ENCODE measurements at regions not wholly inside any gene's neighbourhood (a gene's known extent, or its start where the extent isn't known, plus 50 kb on each side); places are given as distances from the start of the nearest gene placed in this dataset.
"Not testable (repeated sequence)": the region's sequence is repeated elsewhere in the genome, so short reads cannot be mapped to it uniquely, and the experiment has no call there.

DNA sequence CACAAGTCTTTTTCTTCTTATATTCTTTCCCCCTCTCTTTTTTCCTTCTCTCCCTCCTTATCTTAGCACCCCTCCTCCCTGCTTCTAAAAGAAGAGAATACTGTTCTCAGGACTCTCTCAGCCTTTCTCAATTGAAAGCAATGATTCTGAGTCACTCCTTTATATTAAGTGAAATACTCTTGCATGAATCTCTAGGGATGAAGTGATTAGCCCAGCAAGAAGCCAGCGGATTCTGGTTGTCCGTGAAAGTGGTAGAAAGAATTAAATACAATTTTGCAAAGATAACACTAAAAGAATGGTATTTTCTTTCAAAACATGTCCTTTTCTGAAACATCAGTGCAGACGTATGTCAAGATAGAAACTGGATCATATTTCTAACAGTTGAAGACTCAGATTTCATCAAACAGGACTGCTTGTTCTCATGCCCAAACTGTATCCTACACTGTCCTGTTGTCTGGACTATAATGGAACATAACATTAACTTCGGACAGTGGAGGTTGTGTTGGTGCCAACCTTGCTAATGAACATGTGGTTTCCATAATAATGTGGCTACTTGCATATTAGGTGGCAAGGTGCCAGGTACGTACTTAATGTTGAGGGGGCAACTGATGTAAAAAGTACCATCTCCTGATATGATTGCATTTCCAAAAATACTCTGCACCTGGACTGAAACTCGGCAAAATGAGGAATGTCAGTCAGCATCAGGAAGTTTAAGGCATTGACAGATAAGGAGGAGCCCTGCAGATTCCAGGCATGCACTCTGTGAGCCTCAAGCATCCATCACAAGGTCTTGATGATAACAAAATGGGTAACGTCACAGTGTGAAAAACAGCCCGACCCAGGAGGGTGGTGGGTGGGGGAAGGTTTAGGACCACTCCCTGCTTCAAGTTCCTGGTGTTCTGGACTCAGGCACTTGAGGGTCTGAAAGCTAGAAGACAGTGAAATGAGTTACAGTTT, 357.2 kb downstream of the DLEU7 start:
- no peak overlapping the region for H3K4me3 ChIP-seq (ENCODE audit: low read depth, low read length)
- TF ChIP-seq, protein P1, sequence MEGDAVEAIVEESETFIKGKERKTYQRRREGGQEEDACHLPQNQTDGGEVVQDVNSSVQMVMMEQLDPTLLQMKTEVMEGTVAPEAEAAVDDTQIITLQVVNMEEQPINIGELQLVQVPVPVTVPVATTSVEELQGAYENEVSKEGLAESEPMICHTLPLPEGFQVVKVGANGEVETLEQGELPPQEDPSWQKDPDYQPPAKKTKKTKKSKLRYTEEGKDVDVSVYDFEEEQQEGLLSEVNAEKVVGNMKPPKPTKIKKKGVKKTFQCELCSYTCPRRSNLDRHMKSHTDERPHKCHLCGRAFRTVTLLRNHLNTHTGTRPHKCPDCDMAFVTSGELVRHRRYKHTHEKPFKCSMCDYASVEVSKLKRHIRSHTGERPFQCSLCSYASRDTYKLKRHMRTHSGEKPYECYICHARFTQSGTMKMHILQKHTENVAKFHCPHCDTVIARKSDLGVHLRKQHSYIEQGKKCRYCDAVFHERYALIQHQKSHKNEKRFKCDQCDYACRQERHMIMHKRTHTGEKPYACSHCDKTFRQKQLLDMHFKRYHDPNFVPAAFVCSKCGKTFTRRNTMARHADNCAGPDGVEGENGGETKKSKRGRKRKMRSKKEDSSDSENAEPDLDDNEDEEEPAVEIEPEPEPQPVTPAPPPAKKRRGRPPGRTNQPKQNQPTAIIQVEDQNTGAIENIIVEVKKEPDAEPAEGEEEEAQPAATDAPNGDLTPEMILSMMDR (IDR thresholded peaks at IDR 0.05; ENCODE audit: borderline replicate concordance, insufficient read depth, low read depth, low read length) = no peak

DNA sequence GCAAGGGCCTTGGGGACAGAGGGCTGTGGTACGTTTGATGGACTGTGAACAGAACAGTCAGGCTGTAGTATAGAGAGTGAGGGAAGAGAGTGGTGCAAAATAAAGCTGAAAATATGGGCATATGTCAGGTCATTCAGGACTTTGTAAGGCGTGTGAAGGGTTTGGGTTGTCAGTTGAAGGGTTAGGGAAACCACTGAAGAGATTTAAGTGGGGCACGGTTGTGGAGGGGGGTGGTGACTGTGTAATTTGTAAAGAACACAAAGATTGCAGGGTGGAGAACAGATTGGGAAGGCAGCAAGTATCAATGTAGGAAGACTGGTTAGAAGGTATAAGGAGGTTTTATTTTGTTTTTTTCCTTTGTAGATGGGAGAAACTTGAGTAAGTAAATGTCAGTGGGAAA, 349.8 kb downstream of the DLEU7 start:
- TF ChIP-seq, protein P1 (IDR thresholded peaks at IDR 0.05; ENCODE audit: borderline replicate concordance, insufficient read depth, low read depth, low read length) = no peak

DNA sequence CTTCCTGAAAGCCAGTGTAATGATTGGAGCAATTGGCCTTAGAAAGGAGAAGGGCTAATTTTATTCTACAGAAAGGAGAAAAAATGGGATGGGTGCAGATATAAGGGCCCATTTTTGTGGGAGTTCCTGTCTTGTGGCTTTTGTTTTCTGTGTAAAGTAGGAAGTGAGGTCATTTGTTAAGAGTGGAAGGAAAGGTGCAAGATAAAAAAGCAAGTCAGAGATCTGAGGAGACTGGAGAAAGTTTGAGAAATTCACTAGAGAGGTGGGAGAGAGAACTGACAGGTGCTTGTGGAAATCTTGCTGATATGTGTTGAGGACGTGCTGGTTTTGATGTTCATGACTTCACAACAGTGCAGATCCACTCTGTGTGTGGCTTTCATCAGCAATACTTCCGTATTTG, 349.4 kb downstream of the DLEU7 start:
- TF ChIP-seq, protein P1 (IDR thresholded peaks at IDR 0.05; ENCODE audit: borderline replicate concordance, insufficient read depth, low read depth, low read length) = no peak
- H3K4me3 ChIP-seq (ENCODE audit: low read depth, low read length) = no peak overlapping the region

More for the DNA sequence above, 349.8 kb downstream of the DLEU7 start:
- H3K4me3 ChIP-seq (ENCODE audit: low read depth, low read length) = no peak overlapping the region

DNA sequence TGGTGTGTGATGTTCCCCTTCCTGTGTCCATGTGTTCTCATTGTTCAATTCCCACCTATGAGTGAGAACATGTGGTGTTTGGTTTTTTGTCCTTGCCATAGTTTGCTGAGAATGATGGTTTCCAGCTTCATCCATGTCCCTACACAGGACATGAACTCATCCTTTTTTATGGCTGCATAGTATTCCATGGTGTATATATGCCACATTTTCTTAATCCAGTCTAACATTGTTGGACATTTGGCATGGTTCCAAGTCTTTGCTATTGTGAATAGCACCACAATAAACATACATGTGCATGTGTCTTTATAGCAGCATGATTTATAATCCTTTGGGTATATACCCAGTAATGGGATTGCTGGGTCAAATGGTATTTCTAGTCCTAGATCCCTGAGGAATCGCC, 340.3 kb downstream of the DLEU7 start:
- not testable (repeated sequence) for H3K4me3 ChIP-seq (ENCODE audit: low read depth, low read length)

DNA sequence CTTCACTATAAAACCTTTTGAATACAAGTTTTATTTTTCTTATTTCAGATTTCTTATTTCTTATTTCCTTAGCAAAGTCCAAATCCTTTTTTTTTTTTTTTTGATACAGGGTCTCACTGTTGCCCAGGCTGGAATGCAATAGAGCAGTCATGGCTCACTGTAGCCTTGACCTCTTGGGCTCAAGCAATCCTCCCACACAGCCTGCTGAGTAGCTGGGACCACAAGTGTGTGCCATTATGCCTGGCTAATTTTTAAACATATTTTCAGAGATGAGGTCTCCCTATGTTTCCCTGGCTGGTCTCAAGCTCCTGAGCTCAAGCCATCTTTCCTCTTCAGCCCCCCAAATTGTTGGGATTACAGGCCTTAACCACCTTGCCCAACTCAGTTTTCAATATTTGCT, 334.3 kb downstream of the DLEU7 start:
- TF ChIP-seq, protein P1 (IDR thresholded peaks at IDR 0.05; ENCODE audit: borderline replicate concordance, insufficient read depth, low read depth, low read length) = no peak
- no peak overlapping the region for H3K4me3 ChIP-seq (ENCODE audit: low read depth, low read length)

DNA sequence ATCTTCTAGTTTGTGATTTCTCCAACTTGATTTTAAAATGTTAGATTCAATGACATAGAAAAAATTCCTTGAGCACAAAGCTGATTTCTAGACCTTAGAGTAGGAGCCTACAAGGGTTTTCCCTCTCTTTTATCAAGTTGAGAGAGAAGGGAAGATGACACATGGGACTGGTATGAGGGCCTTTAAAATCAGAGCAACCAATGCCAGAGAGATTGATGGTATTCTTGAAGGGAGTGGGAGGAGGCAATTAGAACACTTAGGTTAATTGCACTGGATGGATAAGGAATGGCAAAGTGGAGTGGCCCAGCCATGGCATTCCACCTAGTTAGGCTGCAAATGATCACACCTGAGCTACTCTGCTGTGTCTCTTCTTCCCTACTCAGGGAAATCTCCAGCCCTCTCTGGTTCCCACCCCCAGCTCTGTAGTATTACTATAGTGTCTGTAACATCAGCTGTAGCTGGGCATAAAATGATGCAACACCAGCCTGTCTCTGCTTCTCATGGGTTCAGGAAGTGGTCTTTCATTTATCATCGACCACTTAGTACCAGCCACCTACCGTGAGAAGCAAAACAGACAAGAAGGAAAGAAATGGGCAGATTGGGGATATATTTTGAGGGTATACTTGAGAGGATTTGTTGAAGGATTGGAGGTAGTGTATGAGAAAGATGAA, 333.6 kb downstream of the DLEU7 start:
- TF ChIP-seq, protein P1 (IDR thresholded peaks at IDR 0.05; ENCODE audit: borderline replicate concordance, insufficient read depth, low read depth, low read length) = no peak
- no peak overlapping the region for H3K4me3 ChIP-seq (ENCODE audit: low read depth, low read length)

DNA sequence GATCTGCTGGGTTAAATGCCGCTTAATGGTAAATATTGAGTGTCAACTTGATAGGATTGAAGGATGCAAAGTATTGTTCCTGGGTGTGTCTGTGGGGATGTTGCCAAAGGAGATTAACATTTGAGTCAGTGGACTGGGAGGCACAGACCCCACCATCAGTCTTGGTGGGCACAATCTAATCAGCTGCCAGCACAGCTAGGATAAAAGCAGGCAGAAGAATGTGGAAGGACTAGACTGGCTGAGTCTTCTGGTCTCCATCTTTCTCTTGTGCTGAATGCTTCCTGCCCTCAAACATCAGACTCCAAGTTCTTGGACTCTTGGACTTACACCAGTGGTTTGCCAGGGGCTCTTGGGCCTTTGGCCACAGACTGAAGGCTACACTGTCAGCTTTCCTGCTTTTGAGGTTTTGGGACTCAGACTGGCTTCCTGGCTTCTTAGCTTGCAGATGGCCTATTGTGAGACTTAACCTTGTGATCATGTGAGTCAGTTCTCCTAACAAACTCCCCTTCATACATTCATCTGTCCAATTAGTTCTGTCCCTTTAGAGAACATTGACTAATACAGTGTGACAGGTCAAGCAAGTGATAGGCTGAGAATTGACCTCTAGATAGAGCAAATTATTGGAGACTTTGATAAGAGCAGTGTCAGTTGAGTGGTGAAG, 332.5 kb downstream of the DLEU7 start:
- not testable (repeated sequence) for H3K4me3 ChIP-seq (ENCODE audit: low read depth, low read length)
